H9 (cell line): ENCODE measurements at regions not wholly inside any gene's neighbourhood (a gene's known extent, or its start where the extent isn't known, plus 50 kb on each side); places are given as distances from the start of the nearest gene placed in this dataset.

Experiments
- DNase-seq: peaks from one replicate; pipeline ENCODE4 v3.0.0-alpha.2; 2017
- H2AFZ ChIP-seq: one replicate; pipeline ENCODE4 v1.6.1; 2013; ENCODE audit warnings: mild to moderate bottlenecking, low read length, control low read depth, moderate library complexity
- H2AK5ac ChIP-seq: 2 replicates; pipeline ENCODE4 v1.6.1; 2013; ENCODE audit warnings: low read length, control low read depth, mixed read lengths; ENCODE audit not compliant: insufficient read length
- H2BK120ac ChIP-seq: one replicate; pipeline ENCODE4 v1.6.1; 2013; ENCODE audit warnings: low read depth, mild to moderate bottlenecking, low read length, control low read depth, inconsistent platforms; ENCODE audit not compliant: poor library complexity, severe bottlenecking
- H2BK12ac ChIP-seq: 2 replicates; pipeline ENCODE4 v1.6.1; 2013; ENCODE audit warnings: low read length, control low read depth, mixed read lengths, low read depth; ENCODE audit not compliant: insufficient read length
- H2BK15ac ChIP-seq: 2 replicates; pipeline ENCODE4 v1.6.1; 2013; ENCODE audit warnings: low read depth, low read length, control low read depth
- H2BK20ac ChIP-seq: one replicate; pipeline ENCODE4 v1.6.1; 2013; ENCODE audit warnings: low read depth, mild to moderate bottlenecking, low read length, control low read depth, inconsistent platforms; ENCODE audit not compliant: poor library complexity, severe bottlenecking
- H2BK5ac ChIP-seq: 2 replicates; pipeline ENCODE4 v1.6.1; 2013; ENCODE audit warnings: low read length, control low read depth, mixed read lengths; ENCODE audit not compliant: insufficient read length
- H3K14ac ChIP-seq: 2 replicates; pipeline ENCODE4 v1.6.1; 2013; ENCODE audit warnings: low read length, control low read depth; ENCODE audit not compliant: insufficient read depth
- H3K18ac ChIP-seq: 2 replicates; pipeline ENCODE4 v1.6.1; 2013; ENCODE audit warnings: low read depth, mild to moderate bottlenecking, mixed read lengths, low read length, control low read depth; ENCODE audit not compliant: insufficient read length
- H3K23ac ChIP-seq: 2 replicates; pipeline ENCODE4 v1.6.1; 2013; ENCODE audit warnings: low read length, control low read depth, mixed read lengths, low read depth; ENCODE audit not compliant: insufficient read length
- H3K23me2 ChIP-seq: 2 replicates; pipeline ENCODE4 v1.6.1; 2013; ENCODE audit warnings: low read depth, mild to moderate bottlenecking, mixed read lengths, low read length, control low read depth; ENCODE audit not compliant: insufficient read length, poor library complexity, severe bottlenecking
- H3K27ac ChIP-seq: 2 replicates; pipeline ENCODE4 v1.5.1; 2013; ENCODE audit warnings: low read length, control low read depth, mixed read lengths, low read depth; ENCODE audit not compliant: insufficient read length
- H3K27me3 ChIP-seq: 2 replicates; pipeline ENCODE4 v1.6.1; 2013; ENCODE audit warnings: low read length, control low read depth, inconsistent platforms; ENCODE audit not compliant: insufficient read depth
- H3K4ac ChIP-seq: 2 replicates; pipeline ENCODE4 v1.6.1; 2013; ENCODE audit warnings: low read depth, mild to moderate bottlenecking, control low read depth, inconsistent platforms, low read length, moderate library complexity
- H3K4me1 ChIP-seq: 2 replicates; pipeline ENCODE4 v1.6.1; 2013; ENCODE audit warnings: low read length, control low read depth, inconsistent platforms; ENCODE audit not compliant: insufficient read depth
- H3K4me2 ChIP-seq: 2 replicates; pipeline ENCODE4 v1.6.1; 2013; ENCODE audit warnings: low read length, control low read depth, mixed read lengths; ENCODE audit not compliant: insufficient read length, insufficient read depth
- H3K56ac ChIP-seq: 2 replicates; pipeline ENCODE4 v1.6.1; 2013; ENCODE audit warnings: low read depth, mild to moderate bottlenecking, mixed read lengths, low read length, control low read depth; ENCODE audit not compliant: insufficient read length
- H3K79me1 ChIP-seq: 2 replicates; pipeline ENCODE4 v1.6.1; 2013; ENCODE audit warnings: low read depth, mild to moderate bottlenecking, moderate library complexity, low read length, control low read depth, inconsistent platforms; ENCODE audit not compliant: insufficient read depth, poor library complexity, severe bottlenecking
- H3K79me2 ChIP-seq: 2 replicates; pipeline ENCODE4 v1.6.1; 2013; ENCODE audit warnings: low read length, control low read depth, inconsistent platforms; ENCODE audit not compliant: insufficient read depth
- H3K9ac ChIP-seq: 2 replicates; pipeline ENCODE4 v1.6.1; 2013; ENCODE audit warnings: low read length, control low read depth, mixed read lengths; ENCODE audit not compliant: insufficient read length; ENCODE audit errors: extremely low read depth
- H3K9me3 ChIP-seq: one replicate; pipeline ENCODE4 v1.6.1; 2013; ENCODE audit warnings: low read depth, low read length, inconsistent platforms; ENCODE audit not compliant: control insufficient read depth
- H3T11ph ChIP-seq: one replicate; pipeline ENCODE4 v1.6.1; 2013; ENCODE audit warnings: mild to moderate bottlenecking, low read length, control low read depth, inconsistent platforms
- H4K20me1 ChIP-seq: one replicate; pipeline ENCODE4 v1.6.1; 2013; ENCODE audit not compliant: control insufficient read depth, insufficient read length, insufficient read depth
- H4K5ac ChIP-seq: 2 replicates; pipeline ENCODE4 v1.6.1; 2013; ENCODE audit warnings: low read depth, mild to moderate bottlenecking, mixed read lengths, low read length, control low read depth; ENCODE audit not compliant: insufficient read length
- H4K8ac ChIP-seq: replicated peaks from 2 replicates; pipeline ENCODE4 v1.6.1; 2013; ENCODE audit warnings: low read length, control low read depth, mixed read lengths, low read depth; ENCODE audit not compliant: insufficient read length
- H4K91ac ChIP-seq: 2 replicates; pipeline ENCODE4 v1.6.1; 2013; ENCODE audit warnings: low read depth, mild to moderate bottlenecking, moderate library complexity, mixed read lengths, low read length, control low read depth; ENCODE audit not compliant: insufficient read length
- H3K27ac Mint-ChIP-seq, 3 experiments: 2 replicates in 2 of 3; 3 replicates in 1 of 3; pipeline ENCODE4 v1.8.0; 2020 to 2021; ENCODE audit warnings: mixed read lengths in 3 of 3, mild to moderate bottlenecking in 1 of 3, moderate library complexity in 1 of 3
- H3K27me3 Mint-ChIP-seq: 2 replicates; pipeline ENCODE4 v1.8.0; 2021; ENCODE audit warnings: low read depth, mild to moderate bottlenecking, moderate library complexity, mixed read lengths
- H3K36me3 Mint-ChIP-seq, 3 experiments: 2 replicates in 2 of 3; 3 replicates in 1 of 3; pipeline ENCODE4 v1.8.0; 2020 to 2021; ENCODE audit warnings: low read depth in 3 of 3, mixed read lengths in 3 of 3; ENCODE audit not compliant: insufficient read depth in 1 of 3
- H3K4me1 Mint-ChIP-seq, 2 experiments: 2 replicates each; pipeline ENCODE4 v1.8.0; 2020; ENCODE audit warnings: mixed read lengths in 2 of 2
- H3K4me3 Mint-ChIP-seq, 2 experiments: 2 replicates in 1 of 2; 3 replicates in 1 of 2; pipeline ENCODE4 v1.8.0; 2020 to 2021; ENCODE audit warnings: mild to moderate bottlenecking in 2 of 2, mixed read lengths in 2 of 2, moderate library complexity in 1 of 2
- H3K9me3 Mint-ChIP-seq, 2 experiments: 2 replicates in 1 of 2; 3 replicates in 1 of 2; pipeline ENCODE4 v1.8.0; 2020; ENCODE audit warnings: mild to moderate bottlenecking in 2 of 2, mixed read lengths in 2 of 2, moderate library complexity in 1 of 2
- CTCF ChIP-seq: fragments of 200-600 bp; sonication (generic); conservative IDR thresholded peaks from 3 replicates; pipeline ENCODE4 v1.8.0; 2021; ENCODE audit warnings: antibody characterized with exemption, mild to moderate bottlenecking

DNA sequence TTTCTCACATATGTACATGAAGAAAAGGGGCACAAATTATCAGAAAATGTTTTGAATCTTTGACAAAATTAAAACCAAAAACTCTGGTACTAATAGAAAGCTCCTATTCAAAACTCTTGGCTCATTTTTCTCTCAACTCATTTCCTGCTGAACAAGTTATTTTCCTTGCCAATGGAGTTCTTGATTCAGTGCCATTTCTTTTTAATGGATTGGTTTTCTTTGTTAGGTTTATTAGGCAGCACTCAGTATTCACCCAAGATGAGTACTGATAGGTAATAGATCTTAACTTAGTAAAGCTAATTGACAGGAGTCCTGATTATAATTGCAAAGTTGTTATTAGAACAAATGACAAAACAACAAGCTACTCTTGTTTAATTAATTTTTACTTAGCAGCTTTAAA is 279.4 kb upstream of the PDGFD start:
- H3K4me1 Mint-ChIP-seq, result peaks cover 2% of the 10 kb centered on the region in 2 experiments; a peak in 3 of 4 replicates
- Histone ChIP-seq H2BK5ac (no peak overlapping the region), H4K8ac (no peak overlapping the region), H3K9ac (no peak overlapping the region), H2AK5ac (no peak overlapping the region), H4K5ac (no peak overlapping the region), H3K4me1 (no peaks in the 10 kb centered on the region), H2BK20ac (no peak overlapping the region), H3K18ac (no peak overlapping the region), H3K79me2 (no peaks in the 10 kb centered on the region), H3K14ac (no peak overlapping the region), H2BK12ac (no peak overlapping the region), H3K27me3 (no peaks in the 10 kb centered on the region), H3K4ac (no peak overlapping the region), H3K9me3 (no peaks in the 10 kb centered on the region), H2BK15ac (no peak overlapping the region), H3T11ph (no peak overlapping the region), H3K23ac (no peak overlapping the region), H3K79me1 (no peaks in the 10 kb centered on the region), H4K91ac (no peak overlapping the region), H3K56ac (no peak overlapping the region), H4K20me1 (no peaks in the 10 kb centered on the region), H2BK120ac (no peak overlapping the region), H3K4me2 (no peak overlapping the region), H3K23me2 (no peaks in the 10 kb centered on the region), H2AFZ (no peak overlapping the region), H3K27ac (no peak overlapping the region)
- DNase-seq, result no peak
- H3K27me3 Mint-ChIP-seq, result no peaks in the 10 kb centered on the region
- no peak overlapping the region for H3K27ac Mint-ChIP-seq
- TF ChIP-seq CTCF, result no peak
- no peak overlapping the region for H3K4me3 Mint-ChIP-seq
- peaks cover 0 to 8% (median 0%) of the 10 kb centered on the region in 3 experiments; a peak in 2 of 7 replicates for H3K36me3 Mint-ChIP-seq
- H3K9me3 Mint-ChIP-seq, result peaks cover 5% of the 10 kb centered on the region in 2 experiments; a peak in 4 of 5 replicates
